Activated naive CD4-positive, alpha-beta T cell treated with anti-CD3 and anti-CD28 coated beads for 36 hours (primary cell): ENCODE measurements at regions not wholly inside any gene's neighbourhood (a gene's known extent, or its start where the extent isn't known, plus 50 kb on each side); places are given as distances from the start of the nearest gene placed in this dataset. TPM values are rescaled to one million over a fixed set of nuclear protein-coding genes. Genes with fewer than 3 reads are reported as not detected.

Experiments used
- CTCF ChIA-PET: fragments of 350-600 bp; sonication (Branson Sonifier 250); formaldehyde crosslinking; loops from one replicate; lab custom pipeline; 2021; ENCODE audit warnings: antibody characterized with exemption; lab: Charles Lee
- DNase-seq: peaks from one replicate; pipeline ENCODE4 v3.0.0-alpha.2; 2020
- H3K27ac Mint-ChIP-seq: one replicate; pipeline ENCODE4 v1.8.0; 2021; ENCODE audit warnings: mild to moderate bottlenecking, mixed read lengths
- H3K27me3 Mint-ChIP-seq: one replicate; pipeline ENCODE4 v1.8.0; 2021; ENCODE audit warnings: low read depth, mixed read lengths
- H3K36me3 Mint-ChIP-seq: one replicate; pipeline ENCODE4 v1.8.0; 2021; ENCODE audit warnings: low read depth, mixed read lengths
- H3K4me1 Mint-ChIP-seq: one replicate; pipeline ENCODE4 v1.8.0; 2021; ENCODE audit warnings: low read depth, mixed read lengths
- H3K4me3 Mint-ChIP-seq: one replicate; pipeline ENCODE4 v1.8.0; 2021; ENCODE audit warnings: mild to moderate bottlenecking, moderate library complexity, mixed read lengths
- H3K9me3 Mint-ChIP-seq: one replicate; pipeline ENCODE4 v1.8.0; 2021; ENCODE audit warnings: mixed read lengths
- intact Hi-C: fragments of 100-400 bp; cut with micrococcal nuclease; formaldehyde crosslinking; loops from one replicate; pipeline ENCODE4 v1.15.1; 2023
- microRNA-seq: library from miRNA; unstranded; fragments of <30 nt; microRNA quantifications from one replicate; pipeline ENCODE4 v1.2.0, GENCODE V29; 2022; ENCODE audit warnings: borderline microRNAs expressed, borderline replicate concordance

DNA sequence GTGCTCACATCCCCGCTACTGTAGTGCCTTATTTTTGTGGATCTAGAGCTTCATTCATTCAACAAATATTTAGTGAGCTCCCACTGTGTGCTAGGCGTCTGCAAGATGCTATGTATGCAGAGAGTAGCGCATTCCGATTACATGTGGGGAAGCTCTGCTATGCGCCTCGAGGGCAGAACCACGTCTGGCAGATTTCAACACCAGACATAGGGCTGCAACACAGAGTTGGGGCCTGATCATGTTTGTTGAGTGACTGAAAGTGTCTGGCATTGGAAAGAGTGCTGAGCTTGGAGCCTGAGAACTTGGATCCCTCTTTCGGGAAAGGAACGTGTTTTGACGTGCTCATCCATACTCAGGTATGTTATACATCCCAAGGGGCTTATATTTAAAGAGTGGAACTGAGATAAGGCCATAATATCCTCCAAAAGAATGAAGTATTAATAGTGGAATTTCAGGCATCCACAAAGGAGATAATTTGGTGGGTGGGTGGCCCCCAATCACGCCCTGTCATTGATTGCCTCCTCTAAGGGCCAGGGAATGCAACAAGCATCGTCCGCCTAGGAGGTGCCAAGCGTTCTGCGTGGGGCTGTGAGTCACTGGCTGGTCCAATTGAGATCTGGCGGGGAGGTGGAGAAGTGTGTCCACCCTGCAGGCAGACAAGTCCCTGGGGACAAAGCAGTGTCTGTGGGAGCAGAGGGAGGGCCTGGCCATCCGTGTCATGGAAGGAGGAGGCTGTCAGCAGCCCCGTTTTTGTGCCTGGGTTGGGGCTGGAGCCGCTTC is 62.8 kb upstream of the ZBTB40 start:
- H3K4me3 Mint-ChIP-seq: no peak overlapping the region
- peaks cover 36% of the 10 kb centered on the region for H3K27me3 Mint-ChIP-seq
- no peak overlapping the region for H3K27ac Mint-ChIP-seq
- DNase-seq: no peak
- H3K4me1 Mint-ChIP-seq: no peaks in the 10 kb centered on the region
- H3K9me3 Mint-ChIP-seq: no peaks in the 10 kb centered on the region
- intact Hi-C loops: no loop called here
- CTCF ChIA-PET: interaction anchor here (0.6 to 0.8 kb wide), 2 partner anchors 253 to 575 kb away, joined by 3 read pairs; no protein-coding TSS in a partner anchor
- H3K36me3 Mint-ChIP-seq: no peaks in the 10 kb centered on the region

DNA sequence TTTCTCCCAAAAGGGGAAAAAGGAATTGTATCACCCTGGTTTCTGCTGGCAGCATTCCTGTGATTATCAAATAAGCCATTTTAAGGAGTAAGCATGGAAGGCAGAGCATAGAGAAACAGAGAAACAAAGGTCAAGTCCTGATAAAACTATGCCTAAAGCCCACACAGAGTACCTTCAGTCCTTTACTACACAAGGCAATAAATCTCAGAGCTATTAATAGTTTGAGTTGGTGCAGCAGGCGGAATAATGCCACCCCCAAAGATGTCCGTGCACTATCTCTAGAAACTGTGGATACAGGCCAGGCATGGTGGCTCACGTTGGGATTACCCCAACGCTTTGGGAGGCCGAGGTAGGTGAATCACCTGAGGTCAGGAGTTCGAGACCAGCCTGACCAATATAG is 58.1 kb upstream of the ZBTB40 start:
- intact Hi-C loops: no loop called here

DNA sequence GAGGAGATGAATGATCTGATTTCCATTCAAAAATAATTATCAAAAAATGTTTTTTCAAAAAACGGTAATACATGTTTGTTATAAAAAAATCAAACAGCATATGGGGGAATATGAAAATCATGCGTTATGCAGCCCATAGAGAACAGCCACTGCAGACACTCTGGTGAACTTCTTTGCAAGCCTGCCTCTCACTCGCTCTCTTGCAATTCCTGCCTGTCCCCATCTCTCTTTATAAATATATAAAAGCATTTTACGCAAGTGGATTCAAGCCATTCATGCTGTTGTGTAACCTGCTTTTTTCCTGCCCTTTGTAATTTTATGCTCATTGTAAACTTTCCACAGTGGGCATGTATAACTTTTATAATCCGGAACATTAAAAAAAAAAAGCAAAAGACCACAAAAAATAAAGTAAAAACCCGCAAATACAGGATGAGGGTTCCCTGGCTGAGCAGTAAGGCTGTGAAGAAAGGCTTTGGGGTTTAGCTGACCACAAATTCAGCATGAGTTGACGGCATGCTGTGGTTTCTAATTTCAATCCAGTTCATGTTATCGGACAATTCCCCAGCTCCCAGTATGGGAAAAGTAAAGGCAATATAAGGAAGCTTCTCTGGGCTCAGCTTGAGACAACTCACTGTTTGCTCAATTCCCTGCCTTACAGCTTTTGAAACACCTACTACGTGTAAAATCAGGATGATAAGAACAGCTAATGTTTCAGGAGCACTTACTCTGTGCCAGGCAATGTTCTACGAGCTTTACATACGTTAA is 52.8 kb upstream of the ZBTB40 start:
- Mint-ChIP-seq H3K9me3 (no peaks in the 10 kb centered on the region), H3K4me3 (no peak overlapping the region), H3K4me1 (peaks cover 14% of the 10 kb centered on the region), H3K27me3 (peaks cover 67% of the 10 kb centered on the region), H3K27ac (no peak overlapping the region), H3K36me3 (no peaks in the 10 kb centered on the region)
- no peak for DNase-seq
- intact Hi-C loops: no loop called here
- CTCF ChIA-PET: interaction anchor here (0.8 to 2.1 kb wide), 3 partner anchors 17 to 1181 kb away, joined by 3 to 7 read pairs (median 4); no protein-coding TSS in a partner anchor

More for the DNA sequence above, 58.1 kb upstream of the ZBTB40 start:
- Mint-ChIP-seq H3K27me3 (peaks cover 58% of the 10 kb centered on the region), H3K4me3 (no peak overlapping the region), H3K27ac (no peak overlapping the region), H3K4me1 (peaks cover 7% of the 10 kb centered on the region), H3K9me3 (no peaks in the 10 kb centered on the region), H3K36me3 (no peaks in the 10 kb centered on the region)
- CTCF ChIA-PET: interaction anchor here (0.6 kb wide), 1 partner anchor 95 kb away, joined by 3 read pairs; no protein-coding TSS in a partner anchor
- DNase-seq: no peak

DNA sequence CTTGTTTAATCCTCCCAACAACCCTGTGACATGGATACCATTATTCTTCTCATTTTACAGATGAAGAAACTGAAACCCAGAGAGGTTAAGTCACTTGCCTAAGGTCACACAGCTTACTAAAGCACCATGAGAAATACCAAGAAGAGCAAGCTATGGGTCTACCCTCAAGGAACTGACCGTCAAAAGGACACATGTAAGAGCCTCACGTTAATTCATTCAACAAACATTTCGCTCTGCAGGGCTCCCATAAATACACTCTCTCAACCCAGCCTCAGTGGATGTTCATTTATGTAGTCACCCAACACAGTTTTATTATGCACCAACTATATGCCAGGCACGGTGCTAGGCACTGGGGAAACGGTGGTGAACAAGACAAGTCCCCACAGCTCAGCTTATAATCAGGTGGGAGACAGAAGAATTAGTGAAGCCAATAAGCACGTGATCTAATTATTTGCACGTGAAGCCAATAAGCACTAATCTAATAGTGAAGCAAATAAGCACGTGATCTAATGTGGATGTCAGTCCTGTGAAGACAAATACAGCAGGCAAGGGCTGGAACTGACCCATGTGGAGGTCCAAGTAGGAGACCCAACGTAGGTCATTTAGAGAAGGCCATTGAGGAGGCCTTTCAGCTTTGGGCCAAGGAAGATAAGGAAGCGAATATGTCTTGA is 52.1 kb upstream of the ZBTB40 start:
- no peak for DNase-seq
- intact Hi-C loops: no loop called here
- peaks cover 69% of the 10 kb centered on the region for H3K27me3 Mint-ChIP-seq
- H3K4me1 Mint-ChIP-seq: peaks cover 14% of the 10 kb centered on the region
- CTCF ChIA-PET: interaction anchor here (0.6 to 2.1 kb wide), 4 partner anchors 17 to 1181 kb away, joined by 3 to 7 read pairs (median 4); no protein-coding TSS in a partner anchor
- no peak overlapping the region for H3K27ac Mint-ChIP-seq
- no peaks in the 10 kb centered on the region for H3K36me3 Mint-ChIP-seq
- H3K9me3 Mint-ChIP-seq: no peaks in the 10 kb centered on the region
- H3K4me3 Mint-ChIP-seq: no peak overlapping the region

Small RNA genes lying in the stretch of these regions (microRNA-seq; reads per million reads assigned to microRNA genes)
- not detected for gene MIR4418
